GM19397 (cell line): ENCODE measurements at regions not wholly inside any gene's neighbourhood (a gene's known extent, or its start where the extent isn't known, plus 50 kb on each side); places are given as distances from the start of the nearest gene placed in this dataset.

Experiments used
- ATAC-seq: cut with Tn5 transposase; IDR thresholded peaks from one replicate; pipeline ENCODE4 v1.9.1; 2021; ENCODE audit warnings: mild to moderate bottlenecking, moderate library complexity; ENCODE audit not compliant: unreplicated experiment

- ATAC-seq: no peak
Observed at GRCh38 chr2:129756276-129756675, 223.2 kb upstream of the RAB6C start.

GRCh38 chr2:129757366-129757914 lies 222.0 kb upstream of the RAB6C start:
- ATAC-seq: no peak

GRCh38 chr2:129757915-129758783 lies 221.3 kb upstream of the RAB6C start:
- ATAC-seq: no peak

GRCh38 chr2:129758784-129759471 lies 220.5 kb upstream of the RAB6C start:
- no peak for ATAC-seq

GRCh38 chr2:129759472-129760010 lies 219.9 kb upstream of the RAB6C start:
- ATAC-seq: no peak

GRCh38 chr2:129760669-129761068 lies 218.8 kb upstream of the RAB6C start:
- no peak for ATAC-seq

GRCh38 chr2:129761569-129762021 lies 217.9 kb upstream of the RAB6C start:
- no peak for ATAC-seq

GRCh38 chr2:129762386-129763189 lies 216.9 kb upstream of the RAB6C start:
- ATAC-seq: no peak

- no peak for ATAC-seq
Observed at GRCh38 chr2:129763190-129763846, 216.1 kb upstream of the RAB6C start.

- ATAC-seq: no peak
Observed at GRCh38 chr2:129763966-129764365, 215.5 kb upstream of the RAB6C start.

GRCh38 chr2:129764376-129765325 lies 214.8 kb upstream of the RAB6C start:
- ATAC-seq: no peak

GRCh38 chr2:129765326-129765677 lies 214.2 kb upstream of the RAB6C start:
- ATAC-seq: no peak

- ATAC-seq: no peak
Observed at GRCh38 chr2:129765678-129766351, 213.7 kb upstream of the RAB6C start.

- ATAC-seq: no peak
Observed at GRCh38 chr2:129766374-129766993, 213.0 kb upstream of the RAB6C start.

- ATAC-seq: no peak
Observed at GRCh38 chr2:129767346-129768035, 212.0 kb upstream of the RAB6C start.

- ATAC-seq: no peak
Observed at GRCh38 chr2:129768036-129768386, 211.5 kb upstream of the RAB6C start.

- ATAC-seq: no peak
Observed at GRCh38 chr2:129768485-129769184, 210.8 kb upstream of the RAB6C start.
